ENCODE measurements at regions not wholly inside any gene's neighbourhood (a gene's known extent, or its start where the extent isn't known, plus 50 kb on each side); places are given as distances from the start of the nearest gene placed in this dataset.

DNA sequence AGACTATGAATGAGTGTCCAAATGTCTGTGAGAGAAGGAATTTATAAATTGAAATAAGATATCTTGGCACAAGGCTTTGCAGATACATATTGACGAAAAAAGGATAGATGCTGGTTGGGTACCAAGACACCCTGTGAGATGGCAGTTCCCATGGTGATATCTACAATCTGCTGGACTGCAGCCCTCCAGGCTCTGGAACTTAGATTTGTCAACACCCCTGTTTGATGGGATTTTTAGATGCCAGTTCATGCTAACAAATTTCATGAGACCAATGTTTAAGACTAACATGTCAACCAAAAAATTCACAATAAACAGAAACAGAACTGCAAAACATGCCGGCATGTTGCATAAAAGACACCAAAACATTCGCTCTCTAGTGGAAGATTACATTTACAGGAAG lies 400.3 kb upstream of the CNTNAP5 start:
- H4K20me1 ChIP-seq (replicated peaks; ENCODE audit: insufficient read depth): no peaks in the 10 kb centered on the region
- Mint-ChIP-seq H3K27me3 (ENCODE audit: insufficient read depth, low read depth, poor library complexity) (no peaks in the 10 kb centered on the region), H3K4me3 (no peak overlapping the region), H3K27ac (no peak overlapping the region), H3K4me1 (0 out of 3 replicates have a peak, but pooled peaks cover 2% of the 10 kb centered on the region), H3K36me3 (ENCODE audit: low read depth) (peaks cover 11% of the 10 kb centered on the region; the same call in 2 of the 3 replicates), H3K9me3 (peaks cover 4% of the 10 kb centered on the region; the same call in 2 of the 3 replicates)
- 0 out of 2 replicates have a peak, but pooled peaks cover 3% of the 10 kb centered on the region for H3K4me1 ChIP-seq (ENCODE audit: insufficient read depth)
- H2AFZ ChIP-seq: no peak overlapping the region
- TF ChIP-seq, protein P1, sequence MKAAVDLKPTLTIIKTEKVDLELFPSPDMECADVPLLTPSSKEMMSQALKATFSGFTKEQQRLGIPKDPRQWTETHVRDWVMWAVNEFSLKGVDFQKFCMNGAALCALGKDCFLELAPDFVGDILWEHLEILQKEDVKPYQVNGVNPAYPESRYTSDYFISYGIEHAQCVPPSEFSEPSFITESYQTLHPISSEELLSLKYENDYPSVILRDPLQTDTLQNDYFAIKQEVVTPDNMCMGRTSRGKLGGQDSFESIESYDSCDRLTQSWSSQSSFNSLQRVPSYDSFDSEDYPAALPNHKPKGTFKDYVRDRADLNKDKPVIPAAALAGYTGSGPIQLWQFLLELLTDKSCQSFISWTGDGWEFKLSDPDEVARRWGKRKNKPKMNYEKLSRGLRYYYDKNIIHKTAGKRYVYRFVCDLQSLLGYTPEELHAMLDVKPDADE (IDR thresholded peaks at IDR 0.05): no peak
- TF ChIP-seq CREB1 (CRISPR knock-in tag; IDR thresholded peaks at IDR 0.05; ENCODE audit: low read depth): no peak
- TF ChIP-seq, protein P2, sequence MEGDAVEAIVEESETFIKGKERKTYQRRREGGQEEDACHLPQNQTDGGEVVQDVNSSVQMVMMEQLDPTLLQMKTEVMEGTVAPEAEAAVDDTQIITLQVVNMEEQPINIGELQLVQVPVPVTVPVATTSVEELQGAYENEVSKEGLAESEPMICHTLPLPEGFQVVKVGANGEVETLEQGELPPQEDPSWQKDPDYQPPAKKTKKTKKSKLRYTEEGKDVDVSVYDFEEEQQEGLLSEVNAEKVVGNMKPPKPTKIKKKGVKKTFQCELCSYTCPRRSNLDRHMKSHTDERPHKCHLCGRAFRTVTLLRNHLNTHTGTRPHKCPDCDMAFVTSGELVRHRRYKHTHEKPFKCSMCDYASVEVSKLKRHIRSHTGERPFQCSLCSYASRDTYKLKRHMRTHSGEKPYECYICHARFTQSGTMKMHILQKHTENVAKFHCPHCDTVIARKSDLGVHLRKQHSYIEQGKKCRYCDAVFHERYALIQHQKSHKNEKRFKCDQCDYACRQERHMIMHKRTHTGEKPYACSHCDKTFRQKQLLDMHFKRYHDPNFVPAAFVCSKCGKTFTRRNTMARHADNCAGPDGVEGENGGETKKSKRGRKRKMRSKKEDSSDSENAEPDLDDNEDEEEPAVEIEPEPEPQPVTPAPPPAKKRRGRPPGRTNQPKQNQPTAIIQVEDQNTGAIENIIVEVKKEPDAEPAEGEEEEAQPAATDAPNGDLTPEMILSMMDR (conservative IDR thresholded peaks at IDR 0.05; ENCODE audit: low read depth in 2 of 2): no peak
- no peak for TF ChIP-seq JUNB (IDR thresholded peaks at IDR 0.05; ENCODE audit: unreplicated experiment)
- TF ChIP-seq NANOG (IDR thresholded peaks at IDR 0.05; ENCODE audit: borderline replicate concordance): no peak
- TF ChIP-seq ZNF331 (CRISPR knock-in tag; IDR thresholded peaks at IDR 0.05; ENCODE audit: low read depth): no peak
- no peak for TF ChIP-seq EZH2 (IDR thresholded peaks at IDR 0.05; ENCODE audit: low read depth, unreplicated experiment)
- TF ChIP-seq EZH2phosphoT487 (IDR thresholded peaks at IDR 0.05; ENCODE audit: unreplicated experiment): no peak
- no peak for TF ChIP-seq ZNF114 (CRISPR knock-in tag; IDR thresholded peaks at IDR 0.05)
- no peak for TF ChIP-seq POLR2AphosphoS5 (IDR thresholded peaks at IDR 0.05; ENCODE audit: low read depth)
- TF ChIP-seq STAT1 (IDR thresholded peaks at IDR 0.05; ENCODE audit: unreplicated experiment): no peak
- TF ChIP-seq, protein P3, sequence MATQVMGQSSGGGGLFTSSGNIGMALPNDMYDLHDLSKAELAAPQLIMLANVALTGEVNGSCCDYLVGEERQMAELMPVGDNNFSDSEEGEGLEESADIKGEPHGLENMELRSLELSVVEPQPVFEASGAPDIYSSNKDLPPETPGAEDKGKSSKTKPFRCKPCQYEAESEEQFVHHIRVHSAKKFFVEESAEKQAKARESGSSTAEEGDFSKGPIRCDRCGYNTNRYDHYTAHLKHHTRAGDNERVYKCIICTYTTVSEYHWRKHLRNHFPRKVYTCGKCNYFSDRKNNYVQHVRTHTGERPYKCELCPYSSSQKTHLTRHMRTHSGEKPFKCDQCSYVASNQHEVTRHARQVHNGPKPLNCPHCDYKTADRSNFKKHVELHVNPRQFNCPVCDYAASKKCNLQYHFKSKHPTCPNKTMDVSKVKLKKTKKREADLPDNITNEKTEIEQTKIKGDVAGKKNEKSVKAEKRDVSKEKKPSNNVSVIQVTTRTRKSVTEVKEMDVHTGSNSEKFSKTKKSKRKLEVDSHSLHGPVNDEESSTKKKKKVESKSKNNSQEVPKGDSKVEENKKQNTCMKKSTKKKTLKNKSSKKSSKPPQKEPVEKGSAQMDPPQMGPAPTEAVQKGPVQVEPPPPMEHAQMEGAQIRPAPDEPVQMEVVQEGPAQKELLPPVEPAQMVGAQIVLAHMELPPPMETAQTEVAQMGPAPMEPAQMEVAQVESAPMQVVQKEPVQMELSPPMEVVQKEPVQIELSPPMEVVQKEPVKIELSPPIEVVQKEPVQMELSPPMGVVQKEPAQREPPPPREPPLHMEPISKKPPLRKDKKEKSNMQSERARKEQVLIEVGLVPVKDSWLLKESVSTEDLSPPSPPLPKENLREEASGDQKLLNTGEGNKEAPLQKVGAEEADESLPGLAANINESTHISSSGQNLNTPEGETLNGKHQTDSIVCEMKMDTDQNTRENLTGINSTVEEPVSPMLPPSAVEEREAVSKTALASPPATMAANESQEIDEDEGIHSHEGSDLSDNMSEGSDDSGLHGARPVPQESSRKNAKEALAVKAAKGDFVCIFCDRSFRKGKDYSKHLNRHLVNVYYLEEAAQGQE (IDR thresholded peaks at IDR 0.05; ENCODE audit: unreplicated experiment): no peak
- TF ChIP-seq, protein P4, sequence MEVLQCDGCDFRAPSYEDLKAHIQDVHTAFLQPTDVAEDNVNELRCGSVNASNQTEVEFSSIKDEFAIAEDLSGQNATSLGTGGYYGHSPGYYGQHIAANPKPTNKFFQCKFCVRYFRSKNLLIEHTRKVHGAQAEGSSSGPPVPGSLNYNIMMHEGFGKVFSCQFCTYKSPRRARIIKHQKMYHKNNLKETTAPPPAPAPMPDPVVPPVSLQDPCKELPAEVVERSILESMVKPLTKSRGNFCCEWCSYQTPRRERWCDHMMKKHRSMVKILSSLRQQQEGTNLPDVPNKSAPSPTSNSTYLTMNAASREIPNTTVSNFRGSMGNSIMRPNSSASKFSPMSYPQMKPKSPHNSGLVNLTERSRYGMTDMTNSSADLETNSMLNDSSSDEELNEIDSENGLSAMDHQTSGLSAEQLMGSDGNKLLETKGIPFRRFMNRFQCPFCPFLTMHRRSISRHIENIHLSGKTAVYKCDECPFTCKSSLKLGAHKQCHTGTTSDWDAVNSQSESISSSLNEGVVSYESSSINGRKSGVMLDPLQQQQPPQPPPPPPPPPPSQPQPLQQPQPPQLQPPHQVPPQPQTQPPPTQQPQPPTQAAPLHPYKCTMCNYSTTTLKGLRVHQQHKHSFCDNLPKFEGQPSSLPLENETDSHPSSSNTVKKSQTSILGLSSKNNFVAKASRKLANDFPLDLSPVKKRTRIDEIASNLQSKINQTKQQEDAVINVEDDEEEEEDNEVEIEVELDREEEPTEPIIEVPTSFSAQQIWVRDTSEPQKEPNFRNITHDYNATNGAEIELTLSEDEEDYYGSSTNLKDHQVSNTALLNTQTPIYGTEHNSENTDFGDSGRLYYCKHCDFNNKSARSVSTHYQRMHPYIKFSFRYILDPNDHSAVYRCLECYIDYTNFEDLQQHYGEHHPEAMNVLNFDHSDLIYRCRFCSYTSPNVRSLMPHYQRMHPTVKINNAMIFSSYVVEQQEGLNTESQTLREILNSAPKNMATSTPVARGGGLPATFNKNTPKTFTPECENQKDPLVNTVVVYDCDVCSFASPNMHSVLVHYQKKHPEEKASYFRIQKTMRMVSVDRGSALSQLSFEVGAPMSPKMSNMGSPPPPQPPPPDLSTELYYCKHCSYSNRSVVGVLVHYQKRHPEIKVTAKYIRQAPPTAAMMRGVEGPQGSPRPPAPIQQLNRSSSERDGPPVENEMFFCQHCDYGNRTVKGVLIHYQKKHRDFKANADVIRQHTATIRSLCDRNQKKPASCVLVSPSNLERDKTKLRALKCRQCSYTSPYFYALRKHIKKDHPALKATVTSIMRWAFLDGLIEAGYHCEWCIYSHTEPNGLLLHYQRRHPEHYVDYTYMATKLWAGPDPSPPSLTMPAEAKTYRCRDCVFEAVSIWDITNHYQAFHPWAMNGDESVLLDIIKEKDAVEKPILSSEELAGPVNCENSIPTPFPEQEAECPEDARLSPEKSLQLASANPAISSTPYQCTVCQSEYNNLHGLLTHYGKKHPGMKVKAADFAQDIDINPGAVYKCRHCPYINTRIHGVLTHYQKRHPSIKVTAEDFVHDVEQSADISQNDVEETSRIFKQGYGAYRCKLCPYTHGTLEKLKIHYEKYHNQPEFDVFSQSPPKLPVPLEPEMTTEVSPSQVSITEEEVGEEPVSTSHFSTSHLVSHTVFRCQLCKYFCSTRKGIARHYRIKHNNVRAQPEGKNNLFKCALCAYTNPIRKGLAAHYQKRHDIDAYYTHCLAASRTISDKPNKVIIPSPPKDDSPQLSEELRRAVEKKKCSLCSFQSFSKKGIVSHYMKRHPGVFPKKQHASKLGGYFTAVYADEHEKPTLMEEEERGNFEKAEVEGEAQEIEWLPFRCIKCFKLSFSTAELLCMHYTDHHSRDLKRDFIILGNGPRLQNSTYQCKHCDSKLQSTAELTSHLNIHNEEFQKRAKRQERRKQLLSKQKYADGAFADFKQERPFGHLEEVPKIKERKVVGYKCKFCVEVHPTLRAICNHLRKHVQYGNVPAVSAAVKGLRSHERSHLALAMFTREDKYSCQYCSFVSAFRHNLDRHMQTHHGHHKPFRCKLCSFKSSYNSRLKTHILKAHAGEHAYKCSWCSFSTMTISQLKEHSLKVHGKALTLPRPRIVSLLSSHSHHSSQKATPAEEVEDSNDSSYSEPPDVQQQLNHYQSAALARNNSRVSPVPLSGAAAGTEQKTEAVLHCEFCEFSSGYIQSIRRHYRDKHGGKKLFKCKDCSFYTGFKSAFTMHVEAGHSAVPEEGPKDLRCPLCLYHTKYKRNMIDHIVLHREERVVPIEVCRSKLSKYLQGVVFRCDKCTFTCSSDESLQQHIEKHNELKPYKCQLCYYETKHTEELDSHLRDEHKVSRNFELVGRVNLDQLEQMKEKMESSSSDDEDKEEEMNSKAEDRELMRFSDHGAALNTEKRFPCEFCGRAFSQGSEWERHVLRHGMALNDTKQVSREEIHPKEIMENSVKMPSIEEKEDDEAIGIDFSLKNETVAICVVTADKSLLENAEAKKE (CRISPR knock-in tag; IDR thresholded peaks at IDR 0.05): no peak
- ATAC-seq (no peak), DNase-seq (ENCODE audit: low spot score) (no peak)
- no peak overlapping the region for H3K4me3 ChIP-seq
- no peaks in the 10 kb centered on the region for H3K79me2 ChIP-seq (replicated peaks; ENCODE audit: insufficient read depth)
- no peak overlapping the region for H3K27ac ChIP-seq (ENCODE audit: low read depth)
- H3K27me3 ChIP-seq (ENCODE audit: insufficient read depth): no peaks in the 10 kb centered on the region
- H3K9me2 ChIP-seq (ENCODE audit: insufficient read depth): peaks cover 10% of the 10 kb centered on the region; the same call in 1 of the 2 replicates
- H3K36me3 ChIP-seq (ENCODE audit: insufficient read depth): no peaks in the 10 kb centered on the region
- no peaks in the 10 kb centered on the region for H3F3A ChIP-seq (replicated peaks; ENCODE audit: low read depth)
- no peak overlapping the region for H3K4me2 ChIP-seq

Measured in GM23338 (cell line).